H1 (cell line): ENCODE measurements at regions not wholly inside any gene's neighbourhood (a gene's known extent, or its start where the extent isn't known, plus 50 kb on each side); places are given as distances from the start of the nearest gene placed in this dataset.

Source experiments
- POU5F1 ChIP-seq: IDR thresholded peaks from 2 replicates; pipeline ENCODE4 v1.6.1; 2011; ENCODE audit warnings: low read depth, mild to moderate bottlenecking, low read length, moderate library complexity
- TF ChIP-seq, protein P1 (sequence below): fragments of 300-600 bp; sonication (generic); IDR thresholded peaks from 2 replicates; pipeline ENCODE4 v1.7.1; 2012; ENCODE audit warnings: low read length, moderate library complexity, mild to moderate bottlenecking, inconsistent platforms; ENCODE audit not compliant: insufficient replicate concordance
- TF ChIP-seq, protein P2 (sequence below), 3 experiments: IDR thresholded peaks; 1 replicate in 2 of 3; 2 replicates in 1 of 3; pipeline versions ENCODE4 v1.5.1 to v1.6.1; 2011; ENCODE audit warnings: low read length in 3 of 3, mild to moderate bottlenecking in 3 of 3, inconsistent platforms in 2 of 3, low read depth in 1 of 3, moderate library complexity in 1 of 3; ENCODE audit not compliant: insufficient read depth in 1 of 3; ENCODE audit errors: control extremely low read depth in 1 of 3

DNA sequence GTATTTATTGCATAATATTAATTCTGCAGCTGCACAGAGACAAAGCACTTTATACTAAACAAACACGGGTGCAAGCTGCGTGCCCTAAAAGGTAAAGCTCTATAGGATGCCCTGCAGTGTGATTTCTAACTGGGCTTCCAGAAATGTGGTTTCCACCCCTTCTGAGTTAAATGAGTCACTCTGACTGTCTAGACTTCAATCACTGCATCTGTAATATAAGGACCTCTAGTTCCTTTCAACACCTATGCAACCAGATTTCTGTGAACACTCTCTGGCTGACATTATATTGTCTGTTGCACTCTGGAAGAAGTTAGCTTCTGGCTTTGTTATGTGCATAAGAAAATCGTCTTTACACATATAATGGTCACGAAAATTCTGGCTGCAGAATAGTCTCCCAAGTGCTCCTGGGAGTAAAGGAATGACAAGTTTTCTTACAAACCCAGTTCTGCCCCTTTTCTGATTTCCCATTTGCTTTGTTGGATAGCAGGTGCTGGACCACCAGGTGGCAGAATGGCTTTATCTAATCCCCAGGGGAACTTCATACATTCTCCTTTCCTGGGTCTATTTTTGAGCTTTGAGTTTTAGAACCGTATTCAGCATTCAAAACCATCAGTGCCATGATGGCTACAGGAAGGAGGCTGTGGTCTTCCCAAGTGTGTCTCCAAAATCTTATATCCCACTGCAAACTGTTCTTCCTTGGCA is 842.2 kb downstream of the STIM2 start (continued):
- TF ChIP-seq, protein P1, sequence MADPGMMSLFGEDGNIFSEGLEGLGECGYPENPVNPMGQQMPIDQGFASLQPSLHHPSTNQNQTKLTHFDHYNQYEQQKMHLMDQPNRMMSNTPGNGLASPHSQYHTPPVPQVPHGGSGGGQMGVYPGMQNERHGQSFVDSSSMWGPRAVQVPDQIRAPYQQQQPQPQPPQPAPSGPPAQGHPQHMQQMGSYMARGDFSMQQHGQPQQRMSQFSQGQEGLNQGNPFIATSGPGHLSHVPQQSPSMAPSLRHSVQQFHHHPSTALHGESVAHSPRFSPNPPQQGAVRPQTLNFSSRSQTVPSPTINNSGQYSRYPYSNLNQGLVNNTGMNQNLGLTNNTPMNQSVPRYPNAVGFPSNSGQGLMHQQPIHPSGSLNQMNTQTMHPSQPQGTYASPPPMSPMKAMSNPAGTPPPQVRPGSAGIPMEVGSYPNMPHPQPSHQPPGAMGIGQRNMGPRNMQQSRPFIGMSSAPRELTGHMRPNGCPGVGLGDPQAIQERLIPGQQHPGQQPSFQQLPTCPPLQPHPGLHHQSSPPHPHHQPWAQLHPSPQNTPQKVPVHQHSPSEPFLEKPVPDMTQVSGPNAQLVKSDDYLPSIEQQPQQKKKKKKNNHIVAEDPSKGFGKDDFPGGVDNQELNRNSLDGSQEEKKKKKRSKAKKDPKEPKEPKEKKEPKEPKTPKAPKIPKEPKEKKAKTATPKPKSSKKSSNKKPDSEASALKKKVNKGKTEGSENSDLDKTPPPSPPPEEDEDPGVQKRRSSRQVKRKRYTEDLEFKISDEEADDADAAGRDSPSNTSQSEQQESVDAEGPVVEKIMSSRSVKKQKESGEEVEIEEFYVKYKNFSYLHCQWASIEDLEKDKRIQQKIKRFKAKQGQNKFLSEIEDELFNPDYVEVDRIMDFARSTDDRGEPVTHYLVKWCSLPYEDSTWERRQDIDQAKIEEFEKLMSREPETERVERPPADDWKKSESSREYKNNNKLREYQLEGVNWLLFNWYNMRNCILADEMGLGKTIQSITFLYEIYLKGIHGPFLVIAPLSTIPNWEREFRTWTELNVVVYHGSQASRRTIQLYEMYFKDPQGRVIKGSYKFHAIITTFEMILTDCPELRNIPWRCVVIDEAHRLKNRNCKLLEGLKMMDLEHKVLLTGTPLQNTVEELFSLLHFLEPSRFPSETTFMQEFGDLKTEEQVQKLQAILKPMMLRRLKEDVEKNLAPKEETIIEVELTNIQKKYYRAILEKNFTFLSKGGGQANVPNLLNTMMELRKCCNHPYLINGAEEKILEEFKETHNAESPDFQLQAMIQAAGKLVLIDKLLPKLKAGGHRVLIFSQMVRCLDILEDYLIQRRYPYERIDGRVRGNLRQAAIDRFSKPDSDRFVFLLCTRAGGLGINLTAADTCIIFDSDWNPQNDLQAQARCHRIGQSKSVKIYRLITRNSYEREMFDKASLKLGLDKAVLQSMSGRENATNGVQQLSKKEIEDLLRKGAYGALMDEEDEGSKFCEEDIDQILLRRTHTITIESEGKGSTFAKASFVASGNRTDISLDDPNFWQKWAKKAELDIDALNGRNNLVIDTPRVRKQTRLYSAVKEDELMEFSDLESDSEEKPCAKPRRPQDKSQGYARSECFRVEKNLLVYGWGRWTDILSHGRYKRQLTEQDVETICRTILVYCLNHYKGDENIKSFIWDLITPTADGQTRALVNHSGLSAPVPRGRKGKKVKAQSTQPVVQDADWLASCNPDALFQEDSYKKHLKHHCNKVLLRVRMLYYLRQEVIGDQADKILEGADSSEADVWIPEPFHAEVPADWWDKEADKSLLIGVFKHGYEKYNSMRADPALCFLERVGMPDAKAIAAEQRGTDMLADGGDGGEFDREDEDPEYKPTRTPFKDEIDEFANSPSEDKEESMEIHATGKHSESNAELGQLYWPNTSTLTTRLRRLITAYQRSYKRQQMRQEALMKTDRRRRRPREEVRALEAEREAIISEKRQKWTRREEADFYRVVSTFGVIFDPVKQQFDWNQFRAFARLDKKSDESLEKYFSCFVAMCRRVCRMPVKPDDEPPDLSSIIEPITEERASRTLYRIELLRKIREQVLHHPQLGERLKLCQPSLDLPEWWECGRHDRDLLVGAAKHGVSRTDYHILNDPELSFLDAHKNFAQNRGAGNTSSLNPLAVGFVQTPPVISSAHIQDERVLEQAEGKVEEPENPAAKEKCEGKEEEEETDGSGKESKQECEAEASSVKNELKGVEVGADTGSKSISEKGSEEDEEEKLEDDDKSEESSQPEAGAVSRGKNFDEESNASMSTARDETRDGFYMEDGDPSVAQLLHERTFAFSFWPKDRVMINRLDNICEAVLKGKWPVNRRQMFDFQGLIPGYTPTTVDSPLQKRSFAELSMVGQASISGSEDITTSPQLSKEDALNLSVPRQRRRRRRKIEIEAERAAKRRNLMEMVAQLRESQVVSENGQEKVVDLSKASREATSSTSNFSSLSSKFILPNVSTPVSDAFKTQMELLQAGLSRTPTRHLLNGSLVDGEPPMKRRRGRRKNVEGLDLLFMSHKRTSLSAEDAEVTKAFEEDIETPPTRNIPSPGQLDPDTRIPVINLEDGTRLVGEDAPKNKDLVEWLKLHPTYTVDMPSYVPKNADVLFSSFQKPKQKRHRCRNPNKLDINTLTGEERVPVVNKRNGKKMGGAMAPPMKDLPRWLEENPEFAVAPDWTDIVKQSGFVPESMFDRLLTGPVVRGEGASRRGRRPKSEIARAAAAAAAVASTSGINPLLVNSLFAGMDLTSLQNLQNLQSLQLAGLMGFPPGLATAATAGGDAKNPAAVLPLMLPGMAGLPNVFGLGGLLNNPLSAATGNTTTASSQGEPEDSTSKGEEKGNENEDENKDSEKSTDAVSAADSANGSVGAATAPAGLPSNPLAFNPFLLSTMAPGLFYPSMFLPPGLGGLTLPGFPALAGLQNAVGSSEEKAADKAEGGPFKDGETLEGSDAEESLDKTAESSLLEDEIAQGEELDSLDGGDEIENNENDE = no peak
- no peak for TF ChIP-seq POU5F1
- TF ChIP-seq, protein P2, sequence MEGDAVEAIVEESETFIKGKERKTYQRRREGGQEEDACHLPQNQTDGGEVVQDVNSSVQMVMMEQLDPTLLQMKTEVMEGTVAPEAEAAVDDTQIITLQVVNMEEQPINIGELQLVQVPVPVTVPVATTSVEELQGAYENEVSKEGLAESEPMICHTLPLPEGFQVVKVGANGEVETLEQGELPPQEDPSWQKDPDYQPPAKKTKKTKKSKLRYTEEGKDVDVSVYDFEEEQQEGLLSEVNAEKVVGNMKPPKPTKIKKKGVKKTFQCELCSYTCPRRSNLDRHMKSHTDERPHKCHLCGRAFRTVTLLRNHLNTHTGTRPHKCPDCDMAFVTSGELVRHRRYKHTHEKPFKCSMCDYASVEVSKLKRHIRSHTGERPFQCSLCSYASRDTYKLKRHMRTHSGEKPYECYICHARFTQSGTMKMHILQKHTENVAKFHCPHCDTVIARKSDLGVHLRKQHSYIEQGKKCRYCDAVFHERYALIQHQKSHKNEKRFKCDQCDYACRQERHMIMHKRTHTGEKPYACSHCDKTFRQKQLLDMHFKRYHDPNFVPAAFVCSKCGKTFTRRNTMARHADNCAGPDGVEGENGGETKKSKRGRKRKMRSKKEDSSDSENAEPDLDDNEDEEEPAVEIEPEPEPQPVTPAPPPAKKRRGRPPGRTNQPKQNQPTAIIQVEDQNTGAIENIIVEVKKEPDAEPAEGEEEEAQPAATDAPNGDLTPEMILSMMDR (IDR thresholded peaks at IDR 0.05; ENCODE audit: control extremely low read depth in 1 of 3, insufficient read depth in 1 of 3, low read depth in 1 of 3, low read length in 3 of 3) = peak in 2 of 3 experiments; percentile 46 to 66; a peak in 3 of 4 replicates
- TF ChIP-seq, all 59 proteins: peak for 2
